HG03571 (cell line): ENCODE measurements at regions not wholly inside any gene's neighbourhood (a gene's known extent, or its start where the extent isn't known, plus 50 kb on each side); places are given as distances from the start of the nearest gene placed in this dataset.

Experiments used
- ATAC-seq: cut with Tn5 transposase; IDR thresholded peaks from one replicate; pipeline ENCODE4 v1.9.1; 2021; ENCODE audit not compliant: unreplicated experiment

DNA sequence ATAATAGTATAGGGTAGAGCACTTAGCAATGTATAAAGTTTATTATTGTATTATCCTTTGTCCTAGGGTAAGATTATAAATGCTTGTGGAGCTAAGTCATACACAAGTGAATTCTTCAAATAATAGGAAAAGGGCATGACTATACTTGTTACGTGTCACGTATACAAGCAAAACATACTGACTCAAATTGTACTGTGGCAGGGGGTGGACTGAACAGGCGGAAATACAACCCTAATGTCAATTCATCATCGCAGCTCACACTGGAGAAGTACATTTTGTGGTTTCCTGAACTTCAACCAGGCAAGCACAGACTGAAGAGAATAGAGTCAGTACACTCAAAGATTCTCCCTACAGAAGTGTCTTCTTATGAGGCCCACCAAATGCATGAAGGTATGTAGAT lies 201.0 kb downstream of the MBD2 start:
- no peak for ATAC-seq

DNA sequence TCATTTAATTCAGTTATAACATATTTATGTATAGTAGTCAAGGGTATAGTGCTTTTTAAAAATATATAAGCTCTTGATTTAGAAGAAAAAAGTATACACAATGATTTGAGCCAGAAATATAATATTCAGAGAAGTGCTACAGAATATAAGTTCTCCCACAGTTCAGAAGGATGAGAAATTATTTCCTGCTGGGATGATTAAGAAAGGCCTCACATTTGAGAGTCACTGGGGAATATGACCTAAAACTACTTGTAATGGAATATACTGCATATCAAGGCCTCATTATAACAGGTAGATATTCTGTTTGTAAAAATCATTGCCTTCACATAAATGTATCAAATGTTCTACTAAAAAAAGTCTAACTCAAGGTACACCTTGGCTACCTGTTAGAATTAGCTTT lies 203.5 kb downstream of the MBD2 start:
- no peak for ATAC-seq

DNA sequence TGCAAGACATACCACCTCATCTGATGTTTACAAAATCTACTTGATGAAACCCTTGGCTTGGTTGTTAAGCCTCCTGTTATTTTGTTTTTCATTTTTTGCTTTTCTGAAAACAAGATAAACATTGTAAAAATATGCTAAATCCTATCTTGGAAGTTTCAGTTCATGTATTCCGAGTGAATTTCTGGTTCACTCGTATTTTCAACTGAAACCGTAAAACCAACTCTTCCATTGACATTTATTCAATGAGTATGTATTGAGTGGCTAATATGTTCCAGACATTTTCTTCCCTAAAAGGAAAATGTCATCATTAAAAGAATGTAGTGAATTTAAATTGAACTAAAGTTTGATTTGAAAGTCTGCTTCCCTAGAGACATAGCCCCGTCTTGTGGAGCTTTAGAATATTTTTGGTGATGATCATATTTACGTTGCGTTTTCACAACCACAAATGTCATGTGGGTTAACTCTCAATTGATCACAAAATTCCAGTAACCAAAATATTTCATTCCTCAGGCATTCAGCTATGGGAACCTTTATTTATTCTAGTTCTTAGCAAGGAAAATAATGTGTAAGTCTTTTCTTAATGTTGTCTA lies 204.2 kb downstream of the MBD2 start:
- ATAC-seq: no peak

DNA sequence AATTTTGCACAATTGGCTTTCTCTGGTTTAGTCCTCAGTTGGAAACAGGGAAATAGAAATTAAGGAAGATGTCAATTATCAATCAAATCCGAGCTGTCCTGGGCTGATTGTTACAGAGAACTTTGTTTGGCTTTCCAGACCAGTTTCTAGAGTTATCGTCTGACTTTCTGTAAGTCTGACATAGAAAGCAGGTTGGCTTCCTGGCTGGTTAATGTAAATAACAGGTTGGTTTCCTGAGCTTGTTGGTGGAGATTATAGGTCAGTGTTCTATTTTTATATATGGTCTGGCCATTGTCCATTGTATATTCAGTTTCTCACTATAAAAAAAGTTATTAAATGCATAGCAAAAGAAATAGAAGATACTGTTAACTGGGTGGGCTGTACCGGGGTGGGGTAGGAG lies 204.8 kb downstream of the MBD2 start:
- no peak for ATAC-seq

DNA sequence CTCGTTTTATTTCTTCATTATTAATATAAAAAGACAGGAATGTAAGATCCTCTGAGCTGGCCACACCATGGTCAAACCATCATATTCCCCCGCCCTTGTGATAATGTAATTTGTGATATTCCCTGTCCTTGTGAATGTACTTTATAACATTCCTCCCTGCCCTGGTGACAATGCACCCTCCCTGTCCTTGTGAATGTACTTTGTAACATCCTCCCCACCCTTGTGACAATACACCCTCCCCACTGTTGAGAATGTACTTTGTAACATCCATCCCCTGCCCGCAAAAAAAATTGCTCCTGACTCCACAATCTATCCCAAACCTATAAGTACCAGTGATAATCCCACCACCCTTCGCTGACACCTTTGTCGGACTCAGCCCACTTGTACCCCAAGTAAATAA lies 211.0 kb downstream of the MBD2 start:
- no peak for ATAC-seq

DNA sequence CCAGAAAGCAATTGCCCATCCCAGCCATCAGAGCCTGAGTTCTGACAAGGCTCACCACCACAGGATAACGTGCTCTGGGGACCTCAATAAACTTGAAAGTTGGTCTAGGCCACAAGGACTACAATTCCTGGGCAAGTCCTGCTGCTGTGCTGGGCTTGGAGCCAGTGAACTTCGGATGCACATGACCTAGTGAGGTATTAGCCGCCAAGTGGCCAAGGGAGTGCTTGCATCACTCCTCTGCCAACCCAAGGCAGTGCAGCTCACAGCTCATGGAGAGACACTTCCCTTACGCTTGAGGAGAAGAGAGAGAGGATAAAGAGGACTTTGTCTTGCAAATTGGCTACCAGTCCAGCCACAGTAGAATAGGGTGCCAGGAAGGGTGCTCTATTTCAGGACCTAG lies 219.6 kb downstream of the MBD2 start:
- no peak for ATAC-seq

DNA sequence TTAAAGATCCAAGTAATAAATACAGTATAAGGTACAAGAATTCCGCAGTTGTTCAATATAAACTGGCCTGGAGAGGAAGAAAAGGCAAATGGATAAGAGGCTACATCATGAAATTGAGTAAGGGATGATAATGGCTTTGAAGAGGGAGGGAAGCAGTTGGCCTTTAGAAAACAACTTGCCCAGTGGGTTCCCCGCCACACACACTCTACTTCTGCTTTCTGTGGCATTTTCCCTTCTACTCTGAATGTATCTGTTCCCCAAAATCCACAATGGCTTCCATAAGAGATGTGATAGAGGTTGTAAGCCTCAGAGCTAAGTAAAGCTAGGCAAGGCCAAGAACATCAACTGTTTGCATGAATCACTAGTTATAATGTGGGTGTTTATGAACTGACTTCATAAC lies 221.3 kb downstream of the MBD2 start:
- no peak for ATAC-seq

DNA sequence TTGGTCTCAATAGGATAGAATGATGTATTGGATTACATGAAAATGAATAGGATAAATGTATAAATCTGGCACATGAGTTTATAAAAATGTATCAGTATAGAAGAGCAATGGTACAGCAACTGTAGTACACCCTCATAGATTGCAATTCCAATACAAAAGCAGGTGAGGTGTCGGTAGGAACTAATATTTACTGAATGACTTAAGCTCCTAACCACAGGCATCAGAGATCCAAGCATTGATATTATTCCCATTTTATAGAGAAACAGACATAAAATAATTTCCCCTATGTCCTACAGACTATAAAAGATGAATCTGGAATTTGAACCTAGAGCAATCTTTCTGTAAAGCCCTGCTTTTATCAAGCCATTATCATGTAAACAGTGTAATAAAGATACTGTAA lies 227.4 kb downstream of the MBD2 start:
- ATAC-seq: no peak

DNA sequence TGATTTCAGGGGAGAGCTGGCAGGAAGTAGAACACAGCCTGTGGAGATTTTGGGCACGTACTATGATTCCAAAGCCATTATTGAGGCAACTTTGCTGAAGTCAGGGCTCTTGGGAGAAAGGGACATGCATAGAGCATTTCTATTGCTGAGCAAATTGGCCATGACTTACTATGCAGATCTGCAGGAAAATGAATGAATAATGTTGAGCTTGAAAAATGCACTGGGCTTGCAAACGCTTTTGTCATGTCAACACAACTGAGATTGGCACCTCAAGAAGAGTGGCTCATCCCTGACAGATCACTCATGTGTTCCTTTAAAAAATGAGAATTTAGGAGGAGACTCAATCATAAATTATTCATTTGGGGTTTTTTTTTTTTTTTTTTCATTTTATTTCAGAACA lies 230.5 kb downstream of the MBD2 start:
- no peak for ATAC-seq

DNA sequence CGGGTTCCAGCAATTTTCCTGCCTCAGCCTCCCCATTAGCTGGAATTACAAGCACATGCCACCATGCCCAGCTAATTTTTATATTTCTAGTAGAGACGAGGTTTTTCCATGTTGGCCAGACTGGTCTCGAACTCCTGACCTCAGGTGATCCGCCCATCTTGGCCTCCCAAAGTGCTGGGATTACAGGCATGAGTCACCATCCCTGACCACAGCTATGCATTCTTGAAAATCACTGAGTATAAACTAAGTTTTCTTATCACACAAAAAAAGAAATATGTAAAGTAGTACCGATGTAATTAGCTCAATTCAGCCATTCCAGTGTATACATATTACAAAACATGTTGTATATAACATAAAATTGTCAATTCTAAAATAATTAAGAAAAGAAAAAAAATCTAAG lies 232.7 kb downstream of the MBD2 start:
- ATAC-seq: no peak

DNA sequence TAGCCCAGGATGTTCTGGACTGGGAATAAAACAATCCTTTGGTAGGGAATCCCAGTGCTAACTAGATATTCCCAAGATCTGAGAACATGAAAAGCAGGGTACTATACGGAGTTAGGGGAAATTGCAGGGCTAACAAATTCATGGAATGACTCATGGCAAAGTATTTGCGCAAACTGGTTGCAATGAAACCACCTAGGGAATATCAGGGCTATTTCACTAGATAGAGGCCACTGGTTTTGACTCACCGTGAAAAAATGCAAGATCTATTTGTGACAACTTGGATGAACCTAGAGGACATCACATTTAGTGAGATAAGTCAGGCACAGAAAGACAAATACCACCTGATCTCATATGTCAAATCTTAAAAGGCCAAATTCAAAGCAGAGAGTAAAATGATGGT lies 233.3 kb downstream of the MBD2 start:
- ATAC-seq: no peak

DNA sequence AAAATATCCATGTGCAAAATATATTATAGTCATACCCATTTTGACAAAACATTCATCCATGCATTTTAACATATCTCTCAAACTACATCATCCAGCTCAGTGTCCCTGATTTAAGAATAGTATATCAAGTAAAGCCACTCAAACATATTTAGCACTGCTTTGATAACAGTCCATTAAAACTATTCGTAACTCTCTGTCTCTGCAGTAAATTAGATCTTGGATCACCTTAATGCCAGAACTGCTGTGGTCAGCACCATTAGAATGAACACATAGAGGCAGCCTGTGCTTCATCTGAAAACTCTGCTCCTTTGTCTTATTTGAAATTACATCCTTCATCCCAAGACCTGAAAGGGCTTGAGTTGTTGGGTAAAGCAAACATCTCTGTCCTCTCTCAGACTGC lies 234.0 kb downstream of the MBD2 start:
- no peak for ATAC-seq

DNA sequence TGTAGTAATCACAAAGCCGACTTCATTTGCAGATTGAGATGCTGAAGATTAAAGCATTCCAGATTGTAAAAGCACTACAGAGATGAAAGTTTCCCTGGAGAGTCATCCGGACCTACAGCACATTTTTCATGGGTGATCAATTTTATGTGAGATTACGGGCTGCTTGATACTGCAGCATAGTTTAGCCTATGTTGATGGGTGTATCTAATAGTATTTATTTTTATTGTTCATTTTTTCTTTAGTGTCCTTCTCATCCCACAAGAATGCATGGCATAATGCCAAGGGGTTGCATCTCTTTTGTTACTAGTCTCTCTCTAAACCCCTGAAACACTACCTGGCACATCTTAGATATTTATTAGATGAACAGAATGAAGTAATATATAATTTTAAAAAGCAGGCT lies 240.4 kb downstream of the MBD2 start:
- ATAC-seq: no peak

DNA sequence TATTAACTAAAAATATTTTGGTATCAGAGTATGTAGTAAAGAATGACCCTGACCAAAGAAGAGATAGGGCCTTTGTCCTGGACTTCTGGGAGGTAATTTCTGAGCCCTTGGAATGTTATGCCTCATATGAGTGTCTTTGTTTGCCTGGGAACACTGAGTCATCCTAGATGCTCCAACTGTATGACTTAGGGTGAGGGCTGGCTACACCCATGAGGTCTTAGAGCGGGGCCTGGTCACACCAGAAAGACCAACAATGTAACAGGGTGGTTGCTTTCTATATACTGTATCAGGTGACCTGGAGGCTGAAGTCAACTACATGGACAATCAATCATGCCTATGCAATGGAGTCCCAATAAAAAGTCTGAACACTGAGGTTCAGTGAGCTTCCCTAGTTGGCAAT lies 253.1 kb downstream of the MBD2 start:
- ATAC-seq: no peak

DNA sequence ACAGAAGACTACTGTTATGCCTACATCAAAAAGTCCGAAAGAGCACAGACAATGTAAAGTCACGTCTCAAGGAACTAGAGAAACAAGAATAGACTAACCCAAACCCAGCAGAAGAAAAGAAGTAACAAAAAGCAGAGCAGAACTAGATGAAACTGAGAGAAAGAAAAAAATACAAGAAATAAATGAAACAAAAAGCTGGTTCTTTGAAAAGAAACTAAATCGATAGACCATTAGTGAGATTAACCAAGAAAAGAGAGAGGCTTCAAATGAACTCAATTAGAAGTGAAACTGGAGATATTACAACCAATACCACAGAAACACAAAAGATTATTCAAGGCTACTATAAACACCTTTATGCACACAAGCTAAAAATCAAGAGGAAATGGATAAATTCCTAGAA lies 271.8 kb downstream of the MBD2 start:
- no peak for ATAC-seq

DNA sequence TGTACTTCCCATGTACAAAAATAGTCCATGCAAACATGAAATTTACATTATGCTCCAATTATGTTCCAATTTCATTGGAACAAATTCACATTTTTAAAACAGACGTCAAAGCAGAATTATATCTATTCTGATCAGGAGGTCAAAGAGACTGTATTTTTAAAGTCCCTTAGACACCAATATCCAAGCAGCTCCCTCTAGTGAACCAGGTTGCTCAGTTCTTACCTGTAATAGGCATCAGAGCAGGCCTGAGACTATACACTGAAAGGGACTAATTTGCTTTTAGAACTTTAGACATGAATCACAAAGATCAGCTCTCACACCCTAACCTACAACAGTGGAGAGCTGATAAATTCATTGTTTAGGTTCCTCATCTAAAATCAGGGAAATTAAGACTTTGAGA lies 273.9 kb downstream of the MBD2 start:
- no peak for ATAC-seq

DNA sequence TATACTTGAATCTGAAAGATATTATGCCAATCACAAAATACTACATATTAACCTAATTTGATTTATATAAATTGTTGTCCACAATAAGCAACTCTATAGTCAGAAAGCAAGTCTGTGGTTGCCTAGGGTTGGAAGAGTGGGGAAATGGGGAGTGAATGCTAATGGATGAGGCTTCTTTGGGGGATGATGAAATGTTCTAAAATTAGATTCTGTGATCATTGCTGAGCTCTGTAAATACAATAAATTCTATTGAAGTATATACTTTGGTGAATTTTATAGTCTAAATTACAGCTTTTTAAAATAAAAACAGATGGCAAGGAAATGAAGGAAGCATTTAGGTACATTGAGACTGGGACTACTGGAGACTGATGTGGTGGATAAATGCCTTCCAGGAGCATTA lies 275.5 kb downstream of the MBD2 start:
- ATAC-seq: no peak

DNA sequence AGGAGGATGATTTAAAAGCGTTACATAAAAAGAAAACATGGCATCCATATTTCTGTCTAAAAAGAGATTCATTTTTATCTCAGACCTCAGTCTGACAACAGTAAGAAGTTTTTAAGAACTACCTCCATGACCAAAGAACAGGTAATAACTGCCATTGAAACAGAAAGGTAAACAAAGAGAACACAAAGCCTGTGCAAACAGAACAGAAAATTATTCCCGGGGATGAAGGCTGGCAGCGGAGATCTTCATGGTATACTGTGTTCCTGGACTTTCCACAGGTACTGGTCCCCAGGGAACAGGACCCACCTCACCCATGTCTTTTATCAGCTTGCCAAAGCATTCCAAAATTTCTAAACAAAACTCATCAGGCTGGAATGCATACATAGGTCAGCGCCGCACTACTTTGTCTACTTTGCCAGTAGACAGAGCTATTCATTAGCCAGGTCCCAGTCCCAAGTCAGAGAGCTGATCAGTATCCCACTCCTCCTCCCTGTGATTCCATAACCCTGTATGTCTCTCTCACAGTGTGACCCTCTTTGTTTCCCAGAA lies 277.3 kb downstream of the MBD2 start:
- ATAC-seq: no peak

DNA sequence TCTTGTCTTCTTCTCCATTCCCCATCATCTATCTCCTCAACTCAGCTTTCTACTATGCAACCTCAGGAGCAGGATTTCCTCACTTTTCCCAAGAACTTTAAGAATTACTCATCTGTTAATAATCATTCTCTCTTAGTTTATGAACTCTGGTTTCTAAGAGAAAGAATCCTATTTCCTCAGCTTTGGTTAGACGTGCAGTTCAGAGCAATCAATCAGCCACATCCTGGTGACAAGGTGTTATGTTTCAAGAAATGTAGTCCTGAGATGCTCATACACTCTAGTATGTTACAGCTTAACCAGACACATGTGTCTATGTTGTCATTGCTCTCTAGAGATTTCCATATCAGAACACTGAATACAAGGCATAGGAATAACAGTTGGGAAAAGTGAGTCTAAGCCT lies 277.9 kb downstream of the MBD2 start:
- ATAC-seq: no peak

DNA sequence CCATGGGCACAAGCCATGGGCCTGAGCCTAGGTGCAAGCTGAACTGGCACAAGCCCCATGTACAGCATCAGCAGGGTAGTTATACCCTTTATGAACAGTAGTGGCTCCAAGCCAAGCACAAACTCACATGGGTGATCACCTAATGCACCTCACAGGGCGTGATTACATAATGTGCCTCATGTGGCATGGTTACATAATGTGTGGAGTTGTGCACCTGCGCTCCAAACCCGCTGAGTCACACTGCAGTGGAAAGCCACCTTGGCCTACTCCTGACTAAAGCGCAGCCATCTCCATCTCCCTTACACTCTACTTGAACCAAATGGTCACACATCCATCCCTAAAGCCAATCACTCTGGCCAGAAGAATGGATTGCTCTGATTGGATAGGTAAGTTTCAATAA lies 279.7 kb downstream of the MBD2 start:
- no peak for ATAC-seq

DNA sequence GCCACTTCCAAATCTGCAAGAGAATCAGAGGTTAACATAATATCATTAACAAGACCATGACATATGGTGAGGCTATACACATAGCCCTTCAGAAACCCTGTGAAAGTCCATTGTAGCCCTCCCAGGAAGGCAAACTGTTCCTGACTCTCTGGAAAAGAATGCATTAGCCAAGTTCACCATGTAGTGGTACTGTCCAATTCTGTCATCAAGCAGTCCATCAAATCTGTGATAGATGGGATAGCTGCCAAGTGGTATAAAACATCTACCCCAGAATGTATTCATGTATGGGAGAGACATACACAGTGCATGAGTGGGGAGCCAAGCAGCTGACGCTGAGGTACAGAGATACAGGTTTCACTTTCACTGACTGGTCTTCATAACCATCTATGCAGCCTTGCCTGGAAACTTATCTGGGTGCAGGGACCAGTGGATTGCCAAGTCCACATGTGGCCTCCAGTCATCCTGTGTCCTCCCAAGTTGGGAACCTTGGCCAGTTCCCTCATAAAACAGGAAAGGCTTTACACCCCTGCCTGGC lies 281.1 kb downstream of the MBD2 start:
- ATAC-seq: no peak

DNA sequence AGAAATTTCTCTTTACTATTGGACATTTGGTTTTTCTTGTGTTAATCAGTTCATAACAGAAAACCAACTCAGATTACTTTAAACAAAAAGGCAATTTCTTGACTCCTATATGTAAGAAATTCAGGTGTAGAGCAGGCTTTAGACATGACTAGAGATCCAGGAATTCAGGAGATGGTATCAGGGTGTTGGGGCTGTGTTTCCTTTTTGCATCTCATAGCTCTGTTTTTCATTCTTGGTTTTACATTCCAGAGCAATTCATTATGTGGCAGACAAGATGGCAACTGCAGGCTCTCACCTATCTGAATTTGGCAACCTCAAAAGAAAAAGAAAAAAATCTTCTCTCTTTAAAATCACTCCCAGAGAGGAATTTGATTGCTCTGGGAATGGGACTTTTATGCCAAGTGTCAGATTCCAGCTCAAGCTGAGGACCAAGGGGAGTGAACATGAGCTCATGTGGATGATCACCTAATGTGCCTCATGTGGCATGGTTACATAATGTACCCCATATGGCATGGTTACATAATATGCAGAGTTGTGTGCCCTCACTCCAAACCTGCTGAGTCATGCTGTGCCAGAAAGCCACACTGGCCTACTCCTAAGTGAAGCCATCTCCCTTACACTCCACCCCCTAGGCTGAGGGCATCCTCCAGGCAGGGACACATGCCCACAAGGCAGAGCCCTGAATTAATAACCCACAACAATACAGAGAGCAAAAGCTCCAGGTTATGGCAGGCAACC lies 282.7 kb downstream of the MBD2 start:
- ATAC-seq: no peak

DNA sequence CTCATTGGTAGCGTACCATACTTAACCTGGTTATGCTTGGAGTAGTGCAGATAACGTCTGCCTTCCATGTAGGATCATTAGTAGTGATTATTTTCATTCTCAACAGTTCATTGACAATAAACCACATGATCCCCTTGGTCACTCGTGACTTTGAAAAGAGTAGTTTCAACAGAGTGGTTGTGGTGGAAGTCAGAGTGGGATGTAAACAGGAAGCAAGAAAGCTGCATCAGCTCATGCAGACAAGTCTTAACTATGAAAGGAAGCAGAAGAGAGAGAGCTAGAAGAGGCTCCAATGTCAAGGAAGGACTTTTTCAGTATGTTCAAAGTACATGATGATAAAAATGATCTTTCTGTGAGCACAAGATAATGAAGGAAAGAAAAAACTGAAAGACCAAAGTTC lies 287.4 kb downstream of the MBD2 start:
- ATAC-seq: no peak
